HepG2 (cell line): ENCODE measurements at regions not wholly inside any gene's neighbourhood (a gene's known extent, or its start where the extent isn't known, plus 50 kb on each side); places are given as distances from the start of the nearest gene placed in this dataset.
A peak's percentile ranks its signal among the peaks of the same experiment; 100 is the strongest.

Experiments used
- ATAC-seq: fragments of 200-7000 bp; cut with Tn5 transposase; 3 replicates; pipeline ENCODE4 v1.9.1; 2020; ENCODE audit warnings: mild to moderate bottlenecking, moderate library complexity
- BruUV-seq: library from RNA; stranded (reverse); fragments of 400-500 nt; replicated peaks from 2 replicates; lab custom pipeline; 2021; lab: Mats Ljungman, UMichigan
- CTCF ChIA-PET: fragments of 300-600 bp; formaldehyde crosslinking; extraction: SDS; loops from one replicate; lab custom pipeline; 2021; ENCODE audit warnings: low total read pairs, inconsistent platforms, low intra/inter-chr PET ratio; lab: Yijun Ruan, JAX
- POLR2A ChIA-PET: fragments of 350-600 bp; sonication (Branson Sonifier 250); formaldehyde crosslinking; loops from one replicate; lab custom pipeline; 2020; ENCODE audit warnings: antibody characterized with exemption, inconsistent platforms; lab: Yijun Ruan, JAX
- DNase-seq: peaks from one replicate; pipeline ENCODE4 v3.0.0-alpha.2; 2015; ENCODE audit warnings: low spot score
- FAIRE-seq: peaks from 3 replicates; lab custom pipeline; 2011; peaks lifted over from hg19 to GRCh38; lab: Jason Lieb, UNC
- H2AFZ ChIP-seq: one replicate; pipeline ENCODE4 v1.6.1; 2011; ENCODE audit warnings: low read length, inconsistent platforms
- H3K27ac ChIP-seq: fragments of 300-600 bp; 3 replicates; pipeline ENCODE4 v1.8.0; 2011; ENCODE audit warnings: mixed run types, mild to moderate bottlenecking, mixed read lengths, low read length, inconsistent platforms; ENCODE audit not compliant: insufficient read depth; ENCODE audit errors: extremely low read length
- H3K27me3 ChIP-seq, 2 experiments: fragments of 200-600 bp in 1 of 2; 2 replicates in 1 of 2; 3 replicates in 1 of 2; pipeline versions ENCODE4 v1.6.0 to v1.8.0; 2011; ENCODE audit warnings: low read length in 2 of 2, mild to moderate bottlenecking in 2 of 2, moderate library complexity in 2 of 2, inconsistent platforms in 1 of 2; ENCODE audit not compliant: insufficient read depth in 2 of 2, control insufficient read depth in 1 of 2
- H3K36me3 ChIP-seq, 2 experiments: fragments of 200-600 bp in 1 of 2; replicated peaks in 1 of 2; 2 replicates in 1 of 2; 3 replicates in 1 of 2; pipeline versions ENCODE4 v1.5.1 to v1.8.0; 2011; ENCODE audit warnings: low read length in 2 of 2, inconsistent platforms in 1 of 2; ENCODE audit not compliant: insufficient read depth in 2 of 2, control insufficient read depth in 1 of 2
- H3K4me1 ChIP-seq: 2 replicates; pipeline ENCODE4 v1.5.1; 2012; ENCODE audit warnings: low read length, inconsistent platforms; ENCODE audit not compliant: insufficient read depth
- H3K4me2 ChIP-seq: 2 replicates; pipeline ENCODE4 v1.6.0; 2011; ENCODE audit warnings: low read depth, low read length, inconsistent platforms
- H3K4me3 ChIP-seq, 3 experiments: fragments of 200-600 bp in 1 of 3; sonication (generic), shearing (Covaris generic) in 1 of 3; replicated peaks in 1 of 3; 2 replicates each; pipeline ENCODE4 v1.5.1; 2011 to 2016; ENCODE audit warnings: low read length in 3 of 3, inconsistent platforms in 2 of 3, low read depth in 2 of 3, mild to moderate bottlenecking in 2 of 3, control low read depth in 1 of 3, mixed read lengths in 1 of 3; ENCODE audit not compliant: insufficient read depth in 1 of 3
- H3K79me2 ChIP-seq: one replicate; pipeline ENCODE4 v1.6.1; 2011; ENCODE audit warnings: low read length, inconsistent platforms; ENCODE audit not compliant: insufficient read depth
- H3K9ac ChIP-seq: 2 replicates; pipeline ENCODE4 v1.6.0; 2011; ENCODE audit warnings: mild to moderate bottlenecking, low read depth, low read length, inconsistent platforms; ENCODE audit not compliant: insufficient read depth
- H3K9me3 ChIP-seq: 2 replicates; pipeline ENCODE4 v1.5.1; 2012; ENCODE audit warnings: mild to moderate bottlenecking, low read length
- H4K20me1 ChIP-seq: 2 replicates; pipeline ENCODE4 v1.6.0; 2011; ENCODE audit warnings: inconsistent platforms, mild to moderate bottlenecking, low read length, moderate library complexity; ENCODE audit not compliant: insufficient read depth
- CEBPB ChIP-seq: IDR thresholded peaks from 2 replicates; pipeline ENCODE4 v1.6.1; 2011; ENCODE audit warnings: low read depth, low read length, improper control_type of control experiment, borderline replicate concordance
- CHD2 ChIP-seq: IDR thresholded peaks from 2 replicates; pipeline ENCODE4 v1.6.1; 2011; ENCODE audit warnings: low read depth, low read length, improper control_type of control experiment
- FLYWCH1 ChIP-seq: sonication (generic); formaldehyde crosslinking; IDR thresholded peaks from 2 replicates; pipeline ENCODE4 v1.8.1; 2023; ENCODE audit warnings: mild to moderate bottlenecking, missing genetic modification reagents
- GPN1 ChIP-seq: sonication (generic); formaldehyde crosslinking; IDR thresholded peaks from 2 replicates; pipeline ENCODE4 v1.5.1; 2020; ENCODE audit warnings: missing genetic modification reagents, borderline replicate concordance
- HDAC2 ChIP-seq: sonication (generic); formaldehyde crosslinking; IDR thresholded peaks from 2 replicates; pipeline ENCODE4 v1.4.0; 2020; ENCODE audit warnings: missing genetic modification reagents
- JUND ChIP-seq: sonication (generic); formaldehyde crosslinking; IDR thresholded peaks from 2 replicates; pipeline ENCODE4 v1.8.0; 2022; ENCODE audit warnings: mild to moderate bottlenecking, missing genetic modification reagents
- KLF11 ChIP-seq: IDR thresholded peaks from 2 replicates; pipeline ENCODE4 v1.6.1; 2016; ENCODE audit warnings: missing compliant biosample characterization
- NFATC3 ChIP-seq: sonication (generic); formaldehyde crosslinking; IDR thresholded peaks from 2 replicates; pipeline ENCODE4 v1.5.1; 2020; ENCODE audit warnings: mild to moderate bottlenecking, missing genetic modification reagents
- PCBP1 ChIP-seq: fragments of 200-400 bp; formaldehyde crosslinking; IDR thresholded peaks from 2 replicates; pipeline ENCODE4 v1.6.1; 2017; ENCODE audit warnings: mild to moderate bottlenecking, low read depth, low read length, borderline replicate concordance
- PHB2 ChIP-seq: fragments of 450-650 bp; IDR thresholded peaks from 2 replicates; pipeline ENCODE4 v1.6.1; 2018; ENCODE audit not compliant: partially characterized antibody
- REXO4 ChIP-seq: sonication (generic); formaldehyde crosslinking; IDR thresholded peaks from 2 replicates; pipeline ENCODE4 v1.8.0; 2022; ENCODE audit warnings: missing genetic modification reagents, mild to moderate bottlenecking, borderline replicate concordance
- ZNF225 ChIP-seq: sonication (generic); formaldehyde crosslinking; IDR thresholded peaks from 2 replicates; pipeline ENCODE4 v1.4.0; 2020; ENCODE audit warnings: mild to moderate bottlenecking, missing genetic modification reagents
- ZNF33A ChIP-seq: sonication (generic); formaldehyde crosslinking; IDR thresholded peaks from 2 replicates; pipeline ENCODE4 v1.5.1; 2020; ENCODE audit warnings: missing genetic modification reagents, mild to moderate bottlenecking, moderate library complexity, borderline replicate concordance
- ZNF562 ChIP-seq: sonication (generic); formaldehyde crosslinking; IDR thresholded peaks from 2 replicates; pipeline ENCODE4 v1.8.0; 2022; ENCODE audit warnings: missing genetic modification reagents, borderline replicate concordance
- ZNF713 ChIP-seq: sonication (generic); formaldehyde crosslinking; IDR thresholded peaks from 2 replicates; pipeline ENCODE4 v1.4.0; 2020; ENCODE audit warnings: mild to moderate bottlenecking, missing genetic modification reagents
- ZNF782 ChIP-seq: sonication (generic); formaldehyde crosslinking; IDR thresholded peaks from 2 replicates; pipeline ENCODE4 v1.4.0; 2020; ENCODE audit warnings: missing genetic modification reagents, mild to moderate bottlenecking, borderline replicate concordance
- WGBS: methylation state at CpG from one replicate; pipeline ENCODE4 v1.1.6; 2017; ENCODE audit warnings: low lambda C conversion rate; 5-methylcytosine and 5-hydroxymethylcytosine counted together
- in situ Hi-C: cut with HindIII; loops from 2 replicates; pipeline ENCODE4 v1.10.0; 2017; ENCODE audit warnings: low pct_unique_long_range_greater_than_20kb; ENCODE audit not compliant: extremely low pct_ligation_motif_present
- intact Hi-C: fragments of 100-400 bp; cut with micrococcal nuclease; formaldehyde crosslinking; loops from one replicate; pipeline ENCODE4 v1.10.0; 2022; ENCODE audit not compliant: unreplicated experiment
- TF ChIP-seq, protein P1 (sequence below): sonication (generic); formaldehyde crosslinking; IDR thresholded peaks from 2 replicates; pipeline ENCODE4 v1.4.0; 2020; ENCODE audit warnings: mild to moderate bottlenecking, missing genetic modification reagents, borderline replicate concordance
- TF ChIP-seq, protein P2 (sequence below): sonication (generic); formaldehyde crosslinking; IDR thresholded peaks from 2 replicates; pipeline ENCODE4 v1.8.0; 2022; ENCODE audit warnings: mild to moderate bottlenecking, missing genetic modification reagents

DNA sequence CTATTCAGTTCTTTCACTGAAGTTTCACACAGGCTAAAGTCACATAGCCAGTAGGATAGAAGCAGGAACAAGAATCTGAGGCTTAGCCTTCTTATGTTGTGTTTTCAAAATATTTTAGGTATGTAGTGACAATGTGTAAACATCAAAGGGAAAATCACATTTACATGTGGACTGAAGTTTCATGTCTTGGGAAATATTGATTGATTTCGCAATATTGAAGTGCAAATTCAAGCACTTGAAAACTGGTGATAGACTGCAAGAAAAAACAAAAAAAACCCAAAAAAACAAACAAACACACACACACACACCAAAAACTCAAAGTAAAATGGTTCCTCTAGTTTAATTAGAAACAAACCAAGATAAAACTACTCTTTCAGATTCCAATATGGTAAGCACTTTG, 773.3 kb downstream of the PDCD6IP start:
- Histone ChIP-seq H3K79me2 (no peaks in the 10 kb centered on the region), H3K9me3 (peaks cover 29% of the 10 kb centered on the region; the same call in 1 of the 2 replicates), H2AFZ (no peak overlapping the region), H3K27me3 (no peaks in the 10 kb centered on the region; a peak in 1 of 5 replicates), H4K20me1 (no peaks in the 10 kb centered on the region), H3K4me3 (no peak overlapping the region), H3K9ac (no peak overlapping the region), H3K36me3 (no peaks in the 10 kb centered on the region), H3K27ac (no peak overlapping the region), H3K4me1 (no peaks in the 10 kb centered on the region), H3K4me2 (no peak overlapping the region)
- DNase-seq: no peak
- intact Hi-C loops (no loop called here), in situ Hi-C loops (no loop called here)
- CTCF ChIA-PET: no interaction called here
- 33% methylated on average over 1 of the region's 1 CpG for WGBS
- no peak for FAIRE-seq
- ATAC-seq: no peak
- TF ChIP-seq PCBP1 (no peak), CEBPB (peak; percentile 84)
- POLR2A ChIA-PET: no interaction called here
- BruUV-seq: no TSS peak

DNA sequence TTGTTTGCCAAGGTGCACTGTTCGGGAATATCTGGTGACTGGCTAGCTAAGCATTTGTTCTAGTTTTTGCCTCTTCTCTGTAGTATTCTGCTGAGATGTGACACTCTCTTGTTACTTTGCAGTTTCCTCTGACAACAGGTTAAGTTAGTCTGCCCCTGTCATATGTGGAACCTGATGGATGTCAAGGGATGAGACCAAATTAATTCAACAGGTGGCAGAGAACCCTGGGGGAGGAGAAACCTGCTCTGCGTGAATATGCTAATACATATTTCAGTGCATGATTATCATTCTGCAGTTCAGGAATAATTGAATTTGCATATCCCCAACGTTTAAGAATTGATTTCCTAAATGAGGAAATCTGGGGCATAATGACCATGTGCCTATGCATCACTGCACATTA, 777.3 kb downstream of the PDCD6IP start:
- H3K4me2 ChIP-seq: no peak overlapping the region
- peaks cover 55% of the 10 kb centered on the region for H3K9me3 ChIP-seq
- no peaks in the 10 kb centered on the region for H3K36me3 ChIP-seq
- H3K4me1 ChIP-seq: no peaks in the 10 kb centered on the region
- in situ Hi-C loops: no loop called here
- ATAC-seq (no peak), DNase-seq (no peak), FAIRE-seq (no peak)
- no peaks in the 10 kb centered on the region; a peak in 1 of 5 replicates for H3K27me3 ChIP-seq
- no peak overlapping the region for H3K27ac ChIP-seq
- BruUV-seq: no TSS peak
- no peak overlapping the region for H3K9ac ChIP-seq
- ChIA-PET POLR2A (no interaction called here), CTCF (no interaction called here)
- no peaks in the 10 kb centered on the region for H3K79me2 ChIP-seq
- H2AFZ ChIP-seq: no peak overlapping the region
- H3K4me3 ChIP-seq: no peak overlapping the region
- WGBS: 0% methylated on average over 3 of the region's 3 CpGs
- H4K20me1 ChIP-seq: no peaks in the 10 kb centered on the region
- intact Hi-C loops: no loop called here
- TF ChIP-seq PHB2 (no peak), KLF11 (CRISPR knock-in tag) (no peak), JUND (CRISPR knock-in tag) (no peak), ZNF782 (CRISPR knock-in tag) (no peak), ZNF713 (CRISPR knock-in tag) (no peak), REXO4 (CRISPR knock-in tag) (no peak), GPN1 (CRISPR knock-in tag) (no peak), NFATC3 (CRISPR knock-in tag) (no peak), ZNF225 (no peak), ZNF33A (CRISPR knock-in tag) (no peak), FLYWCH1 (CRISPR knock-in tag) (no peak), ZNF562 (CRISPR knock-in tag) (no peak), CHD2 (no peak), HDAC2 (CRISPR knock-in tag) (no peak)
- TF ChIP-seq, protein P1, sequence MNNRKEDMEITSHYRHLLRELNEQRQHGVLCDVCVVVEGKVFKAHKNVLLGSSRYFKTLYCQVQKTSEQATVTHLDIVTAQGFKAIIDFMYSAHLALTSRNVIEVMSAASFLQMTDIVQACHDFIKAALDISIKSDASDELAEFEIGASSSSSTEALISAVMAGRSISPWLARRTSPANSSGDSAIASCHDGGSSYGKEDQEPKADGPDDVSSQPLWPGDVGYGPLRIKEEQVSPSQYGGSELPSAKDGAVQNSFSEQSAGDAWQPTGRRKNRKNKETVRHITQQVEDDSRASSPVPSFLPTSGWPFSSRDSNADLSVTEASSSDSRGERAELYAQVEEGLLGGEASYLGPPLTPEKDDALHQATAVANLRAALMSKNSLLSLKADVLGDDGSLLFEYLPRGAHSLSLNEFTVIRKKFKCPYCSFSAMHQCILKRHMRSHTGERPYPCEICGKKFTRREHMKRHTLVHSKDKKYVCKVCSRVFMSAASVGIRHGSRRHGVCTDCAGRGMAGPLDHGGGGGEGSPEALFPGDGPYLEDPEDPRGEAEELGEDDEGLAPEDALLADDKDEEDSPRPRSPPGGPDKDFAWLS (CRISPR knock-in tag): no peak
- TF ChIP-seq, protein P2, sequence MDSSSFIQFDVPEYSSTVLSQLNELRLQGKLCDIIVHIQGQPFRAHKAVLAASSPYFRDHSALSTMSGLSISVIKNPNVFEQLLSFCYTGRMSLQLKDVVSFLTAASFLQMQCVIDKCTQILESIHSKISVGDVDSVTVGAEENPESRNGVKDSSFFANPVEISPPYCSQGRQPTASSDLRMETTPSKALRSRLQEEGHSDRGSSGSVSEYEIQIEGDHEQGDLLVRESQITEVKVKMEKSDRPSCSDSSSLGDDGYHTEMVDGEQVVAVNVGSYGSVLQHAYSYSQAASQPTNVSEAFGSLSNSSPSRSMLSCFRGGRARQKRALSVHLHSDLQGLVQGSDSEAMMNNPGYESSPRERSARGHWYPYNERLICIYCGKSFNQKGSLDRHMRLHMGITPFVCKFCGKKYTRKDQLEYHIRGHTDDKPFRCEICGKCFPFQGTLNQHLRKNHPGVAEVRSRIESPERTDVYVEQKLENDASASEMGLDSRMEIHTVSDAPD (CRISPR knock-in tag): no peak
